ENCODE measurements at regions not wholly inside any gene's neighbourhood (a gene's known extent, or its start where the extent isn't known, plus 50 kb on each side); places are given as distances from the start of the nearest gene placed in this dataset.

GRCh38 chr2:6441800-6442199 lies 423.9 kb downstream of the CMPK2 start:
- no peak overlapping the region for H3K4me3 ChIP-seq (replicated peaks in 1 of 3; ENCODE audit: insufficient read depth in 1 of 3, low read depth in 2 of 3, low read length in 3 of 3)
- no TSS peak for BruUV-seq (replicated peaks)
- no peak overlapping the region for H2AFZ ChIP-seq (ENCODE audit: low read length)
- 14% methylated on average over 2 of the region's 2 CpGs for WGBS (ENCODE audit: low lambda C conversion rate)
- no peaks in the 10 kb centered on the region for H3K27me3 ChIP-seq (ENCODE audit: control insufficient read depth in 1 of 2, insufficient read depth in 2 of 2, low read length in 2 of 2)
- no peaks in the 10 kb centered on the region for H4K20me1 ChIP-seq (ENCODE audit: insufficient read depth, low read length)
- in situ Hi-C loops (cut with HindIII; ENCODE audit: extremely low pct_ligation_motif_present, low pct_unique_long_range_greater_than_20kb) = no loop called here
- intact Hi-C loops (cut with micrococcal nuclease; ENCODE audit: unreplicated experiment) = no loop called here
- H3K36me3 ChIP-seq (replicated peaks in 1 of 2; ENCODE audit: control insufficient read depth in 1 of 2, insufficient read depth in 2 of 2, low read length in 2 of 2) = no peaks in the 10 kb centered on the region
- ATAC-seq (no peak), DNase-seq (ENCODE audit: low spot score) (no peak), FAIRE-seq (no peak)
- ChIA-PET POLR2A (no interaction called here), CTCF (ENCODE audit: low intra/inter-chr PET ratio, low total read pairs) (no interaction called here)
- no peak overlapping the region for H3K4me2 ChIP-seq (ENCODE audit: low read depth, low read length)
- peaks cover 5% of the 10 kb centered on the region; the same call in 1 of the 2 replicates for H3K9me3 ChIP-seq (ENCODE audit: low read length)
- no peak overlapping the region for H3K9ac ChIP-seq (ENCODE audit: insufficient read depth, low read depth, low read length)
- H3K79me2 ChIP-seq (ENCODE audit: insufficient read depth, low read length) = no peaks in the 10 kb centered on the region
- no peaks in the 10 kb centered on the region for H3K4me1 ChIP-seq (ENCODE audit: insufficient read depth, low read length)
- H3K27ac ChIP-seq (ENCODE audit: extremely low read length, insufficient read depth, low read length) = no peak overlapping the region
- no peak for TF ChIP-seq ZMYM2 (CRISPR knock-in tag; IDR thresholded peaks at IDR 0.05)
- no peak for TF ChIP-seq CBFB (CRISPR knock-in tag; IDR thresholded peaks at IDR 0.05)
- TF ChIP-seq SMYD3 (CRISPR knock-in tag; IDR thresholded peaks at IDR 0.05) = no peak
- no peak for TF ChIP-seq PAF1 (CRISPR knock-in tag; IDR thresholded peaks at IDR 0.05)
- TF ChIP-seq ESRRA (CRISPR knock-in tag; IDR thresholded peaks at IDR 0.05; ENCODE audit: low read depth) = no peak
- no peak for TF ChIP-seq ZIK1 (CRISPR knock-in tag; IDR thresholded peaks at IDR 0.05; ENCODE audit: borderline replicate concordance, low read depth)
- TF ChIP-seq HCFC1 (IDR thresholded peaks at IDR 0.05; ENCODE audit: low read depth, low read length) = no peak
- TF ChIP-seq ZNF496 (CRISPR knock-in tag; IDR thresholded peaks at IDR 0.05; ENCODE audit: insufficient replicate concordance) = no peak
- no peak for TF ChIP-seq FOXA3 (CRISPR knock-in tag; IDR thresholded peaks at IDR 0.05)
- TF ChIP-seq, protein P1, sequence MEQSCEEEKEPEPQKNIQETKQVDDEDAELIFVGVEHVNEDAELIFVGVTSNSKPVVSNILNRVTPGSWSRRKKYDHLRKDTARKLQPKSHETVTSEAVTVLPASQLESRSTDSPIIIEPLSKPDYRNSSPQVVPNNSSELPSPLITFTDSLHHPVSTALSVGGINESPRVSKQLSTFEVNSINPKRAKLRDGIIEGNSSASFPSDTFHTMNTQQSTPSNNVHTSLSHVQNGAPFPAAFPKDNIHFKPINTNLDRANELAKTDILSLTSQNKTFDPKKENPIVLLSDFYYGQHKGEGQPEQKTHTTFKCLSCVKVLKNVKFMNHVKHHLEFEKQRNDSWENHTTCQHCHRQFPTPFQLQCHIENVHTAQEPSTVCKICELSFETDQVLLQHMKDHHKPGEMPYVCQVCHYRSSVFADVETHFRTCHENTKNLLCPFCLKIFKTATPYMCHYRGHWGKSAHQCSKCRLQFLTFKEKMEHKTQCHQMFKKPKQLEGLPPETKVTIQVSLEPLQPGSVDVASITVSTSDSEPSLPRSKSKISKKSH (CRISPR knock-in tag; IDR thresholded peaks at IDR 0.05; ENCODE audit: borderline replicate concordance) = no peak
- TF ChIP-seq, protein P2, sequence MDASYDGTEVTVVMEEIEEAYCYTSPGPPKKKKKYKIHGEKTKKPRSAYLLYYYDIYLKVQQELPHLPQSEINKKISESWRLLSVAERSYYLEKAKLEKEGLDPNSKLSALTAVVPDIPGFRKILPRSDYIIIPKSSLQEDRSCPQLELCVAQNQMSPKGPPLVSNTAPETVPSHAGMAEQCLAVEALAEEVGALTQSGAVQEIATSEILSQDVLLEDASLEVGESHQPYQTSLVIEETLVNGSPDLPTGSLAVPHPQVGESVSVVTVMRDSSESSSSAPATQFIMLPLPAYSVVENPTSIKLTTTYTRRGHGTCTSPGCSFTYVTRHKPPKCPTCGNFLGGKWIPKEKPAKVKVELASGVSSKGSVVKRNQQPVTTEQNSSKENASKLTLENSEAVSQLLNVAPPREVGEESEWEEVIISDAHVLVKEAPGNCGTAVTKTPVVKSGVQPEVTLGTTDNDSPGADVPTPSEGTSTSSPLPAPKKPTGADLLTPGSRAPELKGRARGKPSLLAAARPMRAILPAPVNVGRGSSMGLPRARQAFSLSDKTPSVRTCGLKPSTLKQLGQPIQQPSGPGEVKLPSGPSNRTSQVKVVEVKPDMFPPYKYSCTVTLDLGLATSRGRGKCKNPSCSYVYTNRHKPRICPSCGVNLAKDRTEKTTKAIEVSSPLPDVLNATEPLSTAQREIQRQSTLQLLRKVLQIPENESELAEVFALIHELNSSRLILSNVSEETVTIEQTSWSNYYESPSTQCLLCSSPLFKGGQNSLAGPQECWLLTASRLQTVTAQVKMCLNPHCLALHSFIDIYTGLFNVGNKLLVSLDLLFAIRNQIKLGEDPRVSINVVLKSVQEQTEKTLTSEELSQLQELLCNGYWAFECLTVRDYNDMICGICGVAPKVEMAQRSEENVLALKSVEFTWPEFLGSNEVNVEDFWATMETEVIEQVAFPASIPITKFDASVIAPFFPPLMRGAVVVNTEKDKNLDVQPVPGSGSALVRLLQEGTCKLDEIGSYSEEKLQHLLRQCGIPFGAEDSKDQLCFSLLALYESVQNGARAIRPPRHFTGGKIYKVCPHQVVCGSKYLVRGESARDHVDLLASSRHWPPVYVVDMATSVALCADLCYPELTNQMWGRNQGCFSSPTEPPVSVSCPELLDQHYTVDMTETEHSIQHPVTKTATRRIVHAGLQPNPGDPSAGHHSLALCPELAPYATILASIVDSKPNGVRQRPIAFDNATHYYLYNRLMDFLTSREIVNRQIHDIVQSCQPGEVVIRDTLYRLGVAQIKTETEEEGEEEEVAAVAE (CRISPR knock-in tag; IDR thresholded peaks at IDR 0.05; ENCODE audit: borderline replicate concordance) = no peak
- TF ChIP-seq SIX1 (CRISPR knock-in tag; IDR thresholded peaks at IDR 0.05; ENCODE audit: borderline replicate concordance) = no peak

Measured in HepG2 (cell line).